ENCODE measurements at regions not wholly inside any gene's neighbourhood (a gene's known extent, or its start where the extent isn't known, plus 50 kb on each side); places are given as distances from the start of the nearest gene placed in this dataset.

DNA sequence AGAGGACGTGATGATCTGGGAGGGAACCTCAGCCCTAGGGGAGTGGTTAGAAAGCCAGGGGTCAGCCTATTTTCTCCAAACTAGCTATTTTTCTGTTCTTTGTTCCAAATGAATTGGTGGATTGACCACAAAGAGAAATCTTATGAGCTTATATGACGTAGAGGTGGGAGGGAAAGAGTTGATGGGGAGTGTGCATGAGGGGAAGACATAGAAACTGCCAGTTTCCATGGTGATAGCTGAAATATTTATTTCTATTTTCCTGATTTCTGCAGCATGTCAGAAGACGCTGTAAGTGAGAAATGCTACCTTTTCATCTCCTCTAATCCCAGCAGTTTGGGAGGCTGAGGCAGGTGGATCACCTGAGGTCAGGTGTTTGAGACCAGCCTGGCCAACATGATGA, 51.4 kb upstream of the CISTR start:
- DNase-seq (ENCODE audit: low spot score): no peak

DNA sequence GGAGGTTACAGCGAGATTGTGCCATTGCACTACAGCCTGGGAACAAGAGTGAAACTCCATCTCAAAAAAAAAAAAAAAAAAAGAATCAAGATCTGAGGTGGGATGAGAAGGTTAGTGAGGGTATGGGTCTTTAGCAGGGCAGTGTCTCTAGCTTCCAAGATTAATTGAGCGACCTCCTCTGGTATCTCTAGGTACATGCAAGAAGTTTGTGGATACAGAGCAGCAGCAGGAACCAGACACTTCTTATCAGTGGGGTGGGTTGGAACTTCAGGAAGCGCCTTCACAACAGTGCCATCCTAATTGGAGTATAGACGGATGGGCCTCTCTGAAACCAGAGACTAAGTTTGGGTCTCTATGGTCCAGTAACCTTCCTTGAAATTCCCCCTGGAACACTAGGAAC, 51.9 kb upstream of the CISTR start:
- DNase-seq (ENCODE audit: low spot score): no peak

GRCh38 chr12:53804429-53804828, 52.6 kb upstream of the CISTR start:
- DNase-seq (ENCODE audit: low spot score): no peak

- DNase-seq (ENCODE audit: low spot score): no peak
Measured at GRCh38 chr12:53805067-53805466, 53.3 kb upstream of the CISTR start.

DNA sequence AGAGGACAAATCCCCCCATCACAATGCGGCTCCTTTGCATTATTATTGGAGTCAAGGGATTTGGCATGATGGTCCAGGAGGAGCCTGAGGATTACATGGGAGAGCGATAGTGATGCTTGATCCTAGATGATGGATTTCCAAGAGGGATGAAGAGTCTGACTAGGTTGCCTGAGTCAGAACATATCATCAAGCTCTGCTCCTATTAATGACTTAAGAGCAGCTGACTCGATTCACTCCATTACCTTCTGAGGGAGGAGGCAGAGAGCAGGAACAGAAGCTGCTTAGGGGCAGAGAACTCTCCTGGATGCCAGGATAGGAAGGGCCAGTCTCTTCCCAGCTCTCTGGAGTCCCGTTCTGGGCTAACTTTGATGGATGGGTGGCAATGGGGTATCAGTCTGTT, 54.0 kb upstream of the CISTR start:
- no peak for DNase-seq (ENCODE audit: low spot score)

- DNase-seq (ENCODE audit: low spot score): no peak
Measured at GRCh38 chr12:53806721-53807120, 54.9 kb upstream of the CISTR start.

- no peak for DNase-seq (ENCODE audit: low spot score)
Measured at GRCh38 chr12:53807322-53807860, 55.6 kb upstream of the CISTR start.

- DNase-seq (ENCODE audit: low spot score): no peak
Measured at GRCh38 chr12:53808023-53808705, 56.4 kb upstream of the CISTR start.

- no peak for DNase-seq (ENCODE audit: low spot score)
Measured at GRCh38 chr12:53809005-53809404, 57.2 kb upstream of the CISTR start.

GRCh38 chr12:53810950-53811349, 59.2 kb upstream of the CISTR start:
- DNase-seq (ENCODE audit: low spot score): no peak

GRCh38 chr12:53811606-53812005, 59.8 kb upstream of the CISTR start:
- DNase-seq (ENCODE audit: low spot score): no peak

- no peak for DNase-seq (ENCODE audit: low spot score)
Measured at GRCh38 chr12:53816360-53817020, 64.7 kb upstream of the CISTR start.

DNA sequence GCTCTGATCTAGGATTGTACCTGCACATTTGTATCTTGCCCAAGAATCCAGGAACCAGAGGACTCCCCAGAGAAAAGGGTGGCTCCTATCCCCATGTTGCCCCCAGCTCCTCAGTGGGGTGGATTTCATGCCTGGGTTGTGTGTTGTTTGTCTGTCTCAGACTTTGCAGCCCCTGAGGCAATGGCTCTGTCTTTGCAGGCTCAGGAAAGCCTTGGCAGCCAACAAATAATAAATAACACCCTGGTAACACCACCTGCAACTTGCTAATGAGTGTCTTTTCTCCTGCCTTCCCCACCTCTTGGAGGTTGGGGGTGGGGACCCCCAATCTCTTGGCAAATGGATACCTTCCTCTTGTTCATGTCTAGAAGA, 65.2 kb upstream of the CISTR start:
- DNase-seq (ENCODE audit: low spot score): no peak

DNA sequence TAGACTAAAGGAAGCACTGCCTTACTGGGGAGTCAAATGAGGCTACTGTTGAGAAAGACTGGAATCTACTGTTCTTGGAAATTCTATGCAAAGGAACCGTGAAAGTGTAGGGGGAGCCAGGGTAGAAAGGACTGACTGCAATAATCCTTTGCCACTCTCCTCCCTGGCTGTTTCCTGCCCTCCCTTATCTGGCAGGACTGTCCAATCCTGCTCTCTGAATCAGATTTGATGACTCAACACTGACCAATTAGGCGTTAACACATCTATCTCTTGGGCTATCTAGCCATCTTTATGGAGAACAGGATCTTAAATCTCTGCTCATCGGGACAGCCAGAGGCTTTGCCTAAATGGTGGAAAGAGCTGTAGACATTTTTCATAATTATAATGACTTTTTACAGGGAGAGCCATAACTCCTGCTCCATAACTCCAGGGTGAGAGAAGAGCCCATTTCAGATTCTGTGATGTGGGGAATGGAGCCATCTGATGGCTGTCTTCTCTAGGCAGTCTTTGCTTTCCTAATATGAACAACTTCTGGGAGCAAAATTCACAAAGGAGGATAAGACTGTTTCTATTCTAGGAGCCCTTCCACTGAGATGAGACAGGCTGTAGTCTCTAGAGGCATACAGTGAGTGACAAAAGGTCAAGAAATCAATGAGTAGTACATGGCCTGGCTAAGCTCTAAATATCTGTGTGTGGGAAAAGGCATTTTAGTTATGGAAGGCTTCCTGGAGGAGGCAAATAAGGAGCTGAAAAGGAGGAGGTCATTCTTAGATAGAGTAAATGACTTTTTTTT, 68.9 kb upstream of the CISTR start:
- DNase-seq (ENCODE audit: low spot score): peak; percentile 47

GRCh38 chr12:53824001-53824712, 72.4 kb upstream of the CISTR start:
- DNase-seq (ENCODE audit: low spot score): no peak

- no peak for DNase-seq (ENCODE audit: low spot score)
Measured at GRCh38 chr12:53825246-53826081, 73.7 kb upstream of the CISTR start.

DNA sequence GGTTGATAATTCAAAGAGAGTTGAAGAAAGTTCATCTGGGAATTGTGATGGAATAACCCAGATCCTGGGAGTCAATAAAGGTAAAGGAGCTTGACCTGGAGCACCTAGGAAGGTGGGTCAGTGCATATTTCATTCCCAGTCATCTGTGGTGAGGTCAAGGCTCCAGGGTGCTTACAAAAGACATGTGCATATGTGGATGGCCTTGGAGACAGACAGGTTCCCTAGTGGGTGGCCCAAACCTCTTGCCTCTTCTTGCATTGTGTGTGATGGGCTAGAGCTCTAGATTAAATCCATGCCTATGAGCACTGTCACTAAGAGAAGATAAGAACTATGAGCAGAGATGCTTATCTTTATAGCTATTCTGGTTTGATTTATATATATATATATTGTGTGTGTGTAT, 75.5 kb upstream of the CISTR start:
- no peak for DNase-seq (ENCODE audit: low spot score)

- no peak for DNase-seq (ENCODE audit: low spot score)
Measured at GRCh38 chr12:53828598-53828997, 76.8 kb upstream of the CISTR start.

DNA sequence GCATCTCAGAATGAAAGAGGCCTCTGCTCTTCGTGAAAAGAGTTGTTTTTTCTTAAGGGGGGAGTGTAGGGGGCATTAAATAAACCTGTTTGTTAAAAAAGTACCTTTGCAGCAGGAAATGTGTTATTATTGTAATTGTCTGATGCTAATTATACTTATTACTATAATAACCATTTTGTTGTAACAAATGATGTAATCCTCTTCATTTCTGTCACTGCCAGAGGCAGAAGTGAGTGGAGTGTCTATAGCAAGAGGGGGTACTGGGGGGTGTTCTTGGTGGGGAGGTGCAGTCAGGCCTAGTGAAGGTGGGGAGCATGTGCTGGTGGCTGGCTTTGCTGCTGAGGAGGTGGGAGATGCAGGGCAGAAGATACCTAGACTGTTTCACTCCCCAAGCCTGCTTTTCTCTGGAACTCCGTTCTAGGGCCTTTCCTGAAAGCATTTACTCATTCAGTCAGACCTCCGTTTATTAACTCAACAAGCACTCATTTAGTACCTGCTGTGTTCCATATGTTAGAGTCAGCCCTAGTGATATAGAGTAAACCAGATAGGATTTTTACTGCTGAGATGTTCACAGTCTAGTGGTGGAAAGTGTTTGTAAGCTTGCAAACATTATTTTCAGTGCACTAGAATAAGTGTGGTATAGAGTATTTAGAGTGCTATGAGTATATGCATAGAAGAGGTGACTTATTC, 77.5 kb upstream of the CISTR start:
- no peak for DNase-seq (ENCODE audit: low spot score)

DNA sequence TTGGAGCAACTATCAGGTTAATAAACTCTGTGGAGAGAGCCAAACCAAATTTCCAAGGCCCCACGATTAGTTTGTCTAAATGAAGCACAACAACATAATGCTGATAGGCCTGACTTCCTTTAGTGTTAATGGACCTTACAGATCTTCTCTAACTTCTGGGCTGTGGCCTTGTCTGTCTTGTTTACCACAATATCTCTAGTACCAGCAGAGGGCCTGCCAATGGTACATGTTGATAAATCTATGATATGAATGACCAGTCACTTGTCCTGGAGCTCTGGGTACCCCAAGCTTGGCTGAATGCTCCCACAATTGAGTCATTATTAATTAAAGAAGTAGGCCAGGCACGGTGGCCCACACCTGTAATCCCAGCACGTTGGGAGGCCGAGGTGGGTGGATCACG, 78.9 kb upstream of the CISTR start:
- DNase-seq (ENCODE audit: low spot score): no peak

- DNase-seq (ENCODE audit: low spot score): no peak
Measured at GRCh38 chr12:53836119-53836655, 84.4 kb upstream of the CISTR start.

Data from GM03348 (cell line).